ENCODE measurements at regions not wholly inside any gene's neighbourhood (a gene's known extent, or its start where the extent isn't known, plus 50 kb on each side); places are given as distances from the start of the nearest gene placed in this dataset.

- DNase-seq: no peak
Observed at GRCh38 chrX:39360101-39360500, 558.8 kb downstream of the MID1IP1 start.

GRCh38 chrX:39361736-39362135, 560.5 kb downstream of the MID1IP1 start:
- DNase-seq: no peak

GRCh38 chrX:39367416-39367815, 566.2 kb downstream of the MID1IP1 start:
- DNase-seq: no peak

- no peak for DNase-seq
Observed at GRCh38 chrX:39372115-39372514, 570.9 kb downstream of the MID1IP1 start.

- DNase-seq: no peak
Observed at GRCh38 chrX:39377157-39377556, 575.9 kb downstream of the MID1IP1 start.

GRCh38 chrX:39377773-39378172, 576.5 kb downstream of the MID1IP1 start:
- DNase-seq: no peak

- DNase-seq: no peak
Observed at GRCh38 chrX:39381422-39381821, 580.2 kb downstream of the MID1IP1 start.

GRCh38 chrX:39384996-39385395, 583.7 kb downstream of the MID1IP1 start:
- no peak for DNase-seq

GRCh38 chrX:39388730-39389129, 587.5 kb downstream of the MID1IP1 start:
- DNase-seq: no peak

GRCh38 chrX:39396358-39396995, 595.2 kb downstream of the MID1IP1 start:
- DNase-seq: no peak

- DNase-seq: no peak
Observed at GRCh38 chrX:39397561-39398199, 596.4 kb downstream of the MID1IP1 start.

GRCh38 chrX:39398215-39398962, 597.1 kb downstream of the MID1IP1 start:
- DNase-seq: no peak

GRCh38 chrX:39398963-39399261, 597.7 kb downstream of the MID1IP1 start:
- no peak for DNase-seq

- DNase-seq: no peak
Observed at GRCh38 chrX:39399387-39399786, 598.1 kb downstream of the MID1IP1 start.

GRCh38 chrX:39401483-39402110, 600.3 kb downstream of the MID1IP1 start:
- DNase-seq: no peak

GRCh38 chrX:39402158-39402557, 600.9 kb downstream of the MID1IP1 start:
- DNase-seq: no peak

- DNase-seq: no peak
Observed at GRCh38 chrX:39406799-39407198, 605.5 kb downstream of the MID1IP1 start.

GRCh38 chrX:39409246-39409917, 608.1 kb downstream of the MID1IP1 start:
- no peak for DNase-seq

GRCh38 chrX:39414290-39414854, 613.1 kb downstream of the MID1IP1 start:
- DNase-seq: no peak

GRCh38 chrX:39416547-39417260, 615.4 kb downstream of the MID1IP1 start:
- DNase-seq: no peak

GRCh38 chrX:39418254-39418704, 617.0 kb downstream of the MID1IP1 start:
- DNase-seq: no peak

Data from effector CD8-positive, alpha-beta T cell (primary cell).